MM.1S (cell line): ENCODE measurements at regions not wholly inside any gene's neighbourhood (a gene's known extent, or its start where the extent isn't known, plus 50 kb on each side); places are given as distances from the start of the nearest gene placed in this dataset.

ENCODE experiments used
- DNase-seq: peaks from one replicate; pipeline ENCODE4 v3.0.0-alpha.2; 2015
- H2AFZ ChIP-seq: fragments of 300-600 bp; sonication (generic); 2 replicates; pipeline ENCODE4 v1.6.0; 2016; ENCODE audit warnings: antibody characterized with exemption, low read length
- H3F3A ChIP-seq: fragments of 300-600 bp; sonication (generic); 2 replicates; pipeline ENCODE4 v1.6.1; 2016; ENCODE audit warnings: mild to moderate bottlenecking, antibody characterized with exemption, low read length, moderate library complexity, mixed read lengths; ENCODE audit not compliant: insufficient read depth
- H3K27ac ChIP-seq: fragments of 300-600 bp; sonication (generic); 2 replicates; pipeline ENCODE4 v1.5.1; 2016; ENCODE audit warnings: mild to moderate bottlenecking, low read length
- H3K27me3 ChIP-seq: fragments of 300-600 bp; sonication (generic); replicated peaks from 2 replicates; pipeline ENCODE4 v1.6.0; 2016; ENCODE audit warnings: low read length; ENCODE audit not compliant: insufficient read depth
- H3K36me3 ChIP-seq: fragments of 300-600 bp; sonication (generic); replicated peaks from 2 replicates; pipeline ENCODE4 v1.6.1; 2016; ENCODE audit warnings: mild to moderate bottlenecking, low read length, mixed read lengths; ENCODE audit not compliant: insufficient read depth
- H3K4me1 ChIP-seq: fragments of 300-600 bp; sonication (generic); 2 replicates; pipeline ENCODE4 v1.6.1; 2016; ENCODE audit warnings: low read length, mixed read lengths
- H3K4me2 ChIP-seq: fragments of 300-600 bp; sonication (generic); 2 replicates; pipeline ENCODE4 v1.6.0; 2016; ENCODE audit warnings: low read depth, low read length
- H3K4me3 ChIP-seq: fragments of 300-600 bp; sonication (generic); 2 replicates; pipeline ENCODE4 v1.5.1; 2016; ENCODE audit warnings: low read length, mixed read lengths
- H3K79me2 ChIP-seq: fragments of 300-600 bp; sonication (generic); 2 replicates; pipeline ENCODE4 v1.6.1; 2016; ENCODE audit warnings: mixed run types, low read length, mixed read lengths
- H3K9ac ChIP-seq: fragments of 300-600 bp; sonication (generic); 2 replicates; pipeline ENCODE4 v1.6.1; 2016; ENCODE audit warnings: low read length, mixed read lengths
- H3K9me2 ChIP-seq: fragments of 300-600 bp; sonication (generic); replicated peaks from 2 replicates; pipeline ENCODE4 v1.6.1; 2016; ENCODE audit warnings: mild to moderate bottlenecking, low read length, mixed read lengths; ENCODE audit not compliant: insufficient read depth
- H3K9me3 ChIP-seq: fragments of 300-600 bp; sonication (generic); replicated peaks from 2 replicates; pipeline ENCODE4 v1.6.1; 2016; ENCODE audit warnings: mild to moderate bottlenecking, low read length, mixed read lengths; ENCODE audit not compliant: insufficient read depth
- H4K20me1 ChIP-seq: fragments of 300-600 bp; sonication (generic); 2 replicates; pipeline ENCODE4 v1.6.1; 2016; ENCODE audit warnings: mild to moderate bottlenecking, low read length, moderate library complexity, mixed read lengths; ENCODE audit not compliant: insufficient read depth
- EZH2 ChIP-seq: fragments of 300-600 bp; sonication (generic); optimal IDR thresholded peaks from 2 replicates; pipeline ENCODE3; 2017; ENCODE audit warnings: low read depth, mild to moderate bottlenecking, antibody characterized with exemption, low read length, mixed read lengths
- EZH2phosphoT487 ChIP-seq: fragments of 300-600 bp; sonication (generic); IDR thresholded peaks from 2 replicates; pipeline ENCODE4 v1.6.1; 2018; ENCODE audit warnings: antibody characterized with exemption, low read length
- TF ChIP-seq, protein P1 (sequence below): fragments of 300-600 bp; sonication (generic); IDR thresholded peaks from 2 replicates; pipeline ENCODE4 v1.5.1; 2016; ENCODE audit warnings: antibody characterized with exemption, low read length, mixed read lengths

DNA sequence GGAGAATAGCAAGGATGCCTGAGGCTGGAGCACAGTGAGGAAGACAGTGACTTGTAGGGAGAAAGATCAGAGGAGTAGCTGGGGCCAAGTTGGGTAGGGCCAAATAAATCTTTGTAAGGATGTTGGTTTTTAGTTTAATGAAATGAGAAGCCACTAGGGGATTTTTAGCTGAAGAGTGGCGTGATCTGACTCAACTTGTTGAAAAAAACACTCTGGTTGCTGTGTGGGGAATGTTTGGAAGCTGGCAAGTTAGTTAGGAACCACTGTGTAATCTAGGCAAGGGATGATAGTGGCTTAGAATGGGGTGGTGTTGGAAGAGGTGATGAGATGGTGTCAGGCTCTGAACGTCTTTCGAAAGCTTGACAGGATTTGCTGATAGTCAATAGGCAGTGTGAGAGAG, 176.1 kb upstream of the HDDC2 start:
- Histone ChIP-seq H4K20me1 (no peaks in the 10 kb centered on the region), H3K9me2 (no peaks in the 10 kb centered on the region), H3K4me1 (no peaks in the 10 kb centered on the region), H2AFZ (no peak overlapping the region), H3K4me2 (no peak overlapping the region), H3K9me3 (no peaks in the 10 kb centered on the region), H3K36me3 (no peaks in the 10 kb centered on the region), H3F3A (no peaks in the 10 kb centered on the region), H3K4me3 (no peak overlapping the region), H3K27me3 (no peaks in the 10 kb centered on the region), H3K79me2 (no peaks in the 10 kb centered on the region), H3K27ac (no peak overlapping the region), H3K9ac (no peak overlapping the region)
- TF ChIP-seq, protein P1, sequence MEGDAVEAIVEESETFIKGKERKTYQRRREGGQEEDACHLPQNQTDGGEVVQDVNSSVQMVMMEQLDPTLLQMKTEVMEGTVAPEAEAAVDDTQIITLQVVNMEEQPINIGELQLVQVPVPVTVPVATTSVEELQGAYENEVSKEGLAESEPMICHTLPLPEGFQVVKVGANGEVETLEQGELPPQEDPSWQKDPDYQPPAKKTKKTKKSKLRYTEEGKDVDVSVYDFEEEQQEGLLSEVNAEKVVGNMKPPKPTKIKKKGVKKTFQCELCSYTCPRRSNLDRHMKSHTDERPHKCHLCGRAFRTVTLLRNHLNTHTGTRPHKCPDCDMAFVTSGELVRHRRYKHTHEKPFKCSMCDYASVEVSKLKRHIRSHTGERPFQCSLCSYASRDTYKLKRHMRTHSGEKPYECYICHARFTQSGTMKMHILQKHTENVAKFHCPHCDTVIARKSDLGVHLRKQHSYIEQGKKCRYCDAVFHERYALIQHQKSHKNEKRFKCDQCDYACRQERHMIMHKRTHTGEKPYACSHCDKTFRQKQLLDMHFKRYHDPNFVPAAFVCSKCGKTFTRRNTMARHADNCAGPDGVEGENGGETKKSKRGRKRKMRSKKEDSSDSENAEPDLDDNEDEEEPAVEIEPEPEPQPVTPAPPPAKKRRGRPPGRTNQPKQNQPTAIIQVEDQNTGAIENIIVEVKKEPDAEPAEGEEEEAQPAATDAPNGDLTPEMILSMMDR, result no peak
- TF ChIP-seq EZH2 (no peak), EZH2phosphoT487 (no peak)
- DNase-seq, result no peak

DNA sequence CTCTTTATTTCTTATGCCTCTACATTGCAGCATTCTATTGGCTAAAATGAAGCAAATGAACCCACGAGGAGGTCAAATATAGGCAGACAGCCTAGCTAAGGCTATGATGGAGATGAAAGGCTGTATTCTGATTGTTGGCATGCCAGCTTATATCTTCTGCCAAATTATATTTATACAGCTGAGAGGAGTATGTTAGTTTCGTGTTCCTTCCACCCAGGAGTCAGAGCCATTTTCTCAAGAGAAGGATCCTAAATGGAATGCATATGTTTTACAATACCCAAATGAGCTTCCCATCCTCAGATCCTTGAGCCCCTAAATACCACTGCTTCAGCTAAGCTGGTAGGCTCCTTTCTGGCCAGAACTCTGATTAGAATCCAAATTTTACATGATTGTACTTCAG, 178.4 kb upstream of the HDDC2 start:
- no peaks in the 10 kb centered on the region for H3K9me2 ChIP-seq
- TF ChIP-seq, protein P1, result no peak
- no peak for TF ChIP-seq EZH2
- no peak for TF ChIP-seq EZH2phosphoT487
- no peaks in the 10 kb centered on the region for H4K20me1 ChIP-seq
- H3K79me2 ChIP-seq, result no peaks in the 10 kb centered on the region
- H3K27me3 ChIP-seq, result no peaks in the 10 kb centered on the region
- H3K4me2 ChIP-seq, result no peak overlapping the region
- no peaks in the 10 kb centered on the region for H3F3A ChIP-seq
- no peak overlapping the region for H2AFZ ChIP-seq
- H3K27ac ChIP-seq, result no peak overlapping the region
- H3K9me3 ChIP-seq, result no peaks in the 10 kb centered on the region
- no peaks in the 10 kb centered on the region for H3K36me3 ChIP-seq
- H3K9ac ChIP-seq, result no peak overlapping the region
- no peak for DNase-seq
- no peak overlapping the region for H3K4me3 ChIP-seq
- H3K4me1 ChIP-seq, result no peaks in the 10 kb centered on the region

DNA sequence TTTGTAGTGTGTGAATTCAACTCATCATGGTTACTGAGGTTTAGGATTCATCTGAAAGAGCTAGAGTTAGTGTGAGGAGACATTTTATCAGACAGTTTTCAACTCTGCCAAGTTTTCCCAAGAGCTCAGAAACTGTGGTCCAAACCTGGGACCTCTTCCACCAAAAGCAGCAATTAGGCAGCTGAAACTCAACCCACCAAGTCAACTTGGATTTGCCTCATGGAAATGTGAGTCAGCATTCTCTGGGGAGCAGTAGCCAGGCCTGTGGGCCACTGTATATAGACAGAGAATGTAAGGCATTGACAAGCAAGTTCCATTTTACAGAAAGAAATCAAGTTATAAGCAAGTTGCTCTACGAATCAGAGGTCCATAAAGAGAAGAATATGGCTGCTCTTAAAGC, 178.8 kb upstream of the HDDC2 start:
- no peaks in the 10 kb centered on the region for H3K9me2 ChIP-seq
- no peak overlapping the region for H3K4me3 ChIP-seq
- no peaks in the 10 kb centered on the region for H3F3A ChIP-seq
- H3K79me2 ChIP-seq, result no peaks in the 10 kb centered on the region
- no peak overlapping the region for H3K27ac ChIP-seq
- no peaks in the 10 kb centered on the region for H4K20me1 ChIP-seq
- H3K4me2 ChIP-seq, result no peak overlapping the region
- no peaks in the 10 kb centered on the region for H3K9me3 ChIP-seq
- no peak overlapping the region for H2AFZ ChIP-seq
- H3K4me1 ChIP-seq, result no peaks in the 10 kb centered on the region
- no peaks in the 10 kb centered on the region for H3K36me3 ChIP-seq
- H3K9ac ChIP-seq, result no peak overlapping the region
- no peak for DNase-seq
- no peaks in the 10 kb centered on the region for H3K27me3 ChIP-seq
- TF ChIP-seq, protein P1, result no peak
- TF ChIP-seq EZH2phosphoT487 (no peak), EZH2 (no peak)
